ENCODE measurements at regions not wholly inside any gene's neighbourhood (a gene's known extent, or its start where the extent isn't known, plus 50 kb on each side); places are given as distances from the start of the nearest gene placed in this dataset.

DNA sequence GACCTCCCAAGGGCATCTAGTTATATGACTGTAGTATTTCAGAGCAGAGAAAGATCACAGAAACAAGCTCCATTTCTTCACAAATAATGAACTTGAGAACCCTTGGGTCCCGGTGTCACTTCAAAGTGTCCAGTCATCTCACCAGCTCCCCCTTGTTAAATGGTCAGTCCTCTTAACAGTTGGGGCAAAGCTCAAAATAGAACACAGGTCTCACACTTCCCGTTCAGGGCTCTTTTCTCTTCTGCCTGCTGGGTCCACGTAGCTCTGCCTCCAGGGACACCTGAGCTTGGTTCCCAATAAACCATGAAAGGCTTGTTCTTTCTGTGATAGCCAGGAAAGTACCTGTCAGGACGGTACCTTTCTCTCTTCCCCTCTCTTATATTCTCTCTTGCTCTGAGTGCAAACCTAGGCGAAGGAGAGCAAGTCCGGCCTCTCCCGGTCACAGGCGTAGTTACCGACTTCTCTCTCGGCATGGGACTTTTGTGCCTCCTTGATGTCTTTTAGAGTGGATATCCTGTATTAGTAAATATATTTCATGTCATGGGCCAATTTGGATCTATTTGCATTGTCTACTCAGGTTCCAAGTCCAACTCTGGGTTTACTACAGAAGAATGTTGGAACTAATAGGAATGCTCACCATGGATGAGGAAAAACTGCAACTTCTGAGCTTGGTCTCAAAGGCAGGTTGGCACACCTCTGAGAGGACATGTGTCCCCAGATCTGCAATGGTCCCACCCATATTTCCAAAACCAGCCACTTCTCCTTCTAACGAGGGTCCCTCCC is 118.8 kb upstream of the PARP11 start:
- no peak for DNase-seq (ENCODE audit: low spot score)

DNA sequence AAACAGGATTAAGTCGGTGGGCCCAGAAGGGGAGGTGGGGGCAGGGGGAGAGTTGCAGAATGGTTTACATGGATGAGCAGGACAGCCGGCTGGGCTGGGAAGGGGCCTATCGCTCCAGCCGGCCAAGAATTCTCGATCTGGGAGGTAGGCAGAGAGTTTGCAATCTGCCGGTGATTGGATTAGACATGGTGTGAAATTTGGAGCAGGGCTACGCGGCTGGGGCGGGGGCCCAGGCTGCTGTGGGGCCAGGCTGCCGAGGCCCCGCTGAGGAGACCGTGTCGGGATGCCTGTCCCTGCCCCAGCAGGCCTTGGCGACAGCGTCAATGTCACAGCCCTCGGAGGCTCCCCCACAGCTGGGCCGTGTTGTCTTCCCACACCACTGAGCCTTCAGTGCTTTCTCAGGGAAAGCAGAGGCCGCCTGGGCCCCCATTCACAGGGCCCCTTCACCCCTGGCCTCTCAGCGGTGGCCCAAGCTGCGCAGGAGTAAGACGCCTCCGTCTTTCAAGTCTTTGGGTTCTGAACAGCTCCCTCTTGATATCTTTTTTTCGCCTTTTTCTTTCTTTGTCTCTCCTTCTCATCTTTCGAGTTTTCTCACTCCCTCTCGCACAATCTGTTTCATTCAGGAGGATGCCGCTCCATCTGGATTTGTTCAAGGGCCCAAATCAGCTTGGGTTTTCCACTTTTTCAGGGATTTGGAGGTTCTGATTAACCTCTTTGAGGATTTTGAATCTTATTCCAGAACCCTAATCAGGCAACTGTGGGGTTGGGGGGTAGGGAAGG is 117.5 kb upstream of the PARP11 start:
- no peak for DNase-seq (ENCODE audit: low spot score)

DNA sequence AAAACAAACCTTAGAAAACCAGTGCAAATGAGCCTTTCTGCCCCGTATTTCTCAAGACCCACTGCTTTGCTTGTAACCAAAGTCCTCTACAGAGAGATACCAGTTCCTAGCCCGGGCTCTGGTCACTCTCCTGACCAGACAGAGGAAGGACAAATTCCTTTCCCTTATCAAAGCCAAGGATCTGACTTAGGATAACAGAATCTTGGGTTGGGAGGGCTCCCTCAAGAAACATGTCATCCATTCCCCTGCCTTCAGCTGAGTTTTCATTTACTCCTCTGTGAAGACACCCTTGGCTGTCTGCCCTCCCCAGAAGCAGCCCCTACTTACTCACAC is 116.0 kb upstream of the PARP11 start:
- DNase-seq (ENCODE audit: low spot score): no peak

DNA sequence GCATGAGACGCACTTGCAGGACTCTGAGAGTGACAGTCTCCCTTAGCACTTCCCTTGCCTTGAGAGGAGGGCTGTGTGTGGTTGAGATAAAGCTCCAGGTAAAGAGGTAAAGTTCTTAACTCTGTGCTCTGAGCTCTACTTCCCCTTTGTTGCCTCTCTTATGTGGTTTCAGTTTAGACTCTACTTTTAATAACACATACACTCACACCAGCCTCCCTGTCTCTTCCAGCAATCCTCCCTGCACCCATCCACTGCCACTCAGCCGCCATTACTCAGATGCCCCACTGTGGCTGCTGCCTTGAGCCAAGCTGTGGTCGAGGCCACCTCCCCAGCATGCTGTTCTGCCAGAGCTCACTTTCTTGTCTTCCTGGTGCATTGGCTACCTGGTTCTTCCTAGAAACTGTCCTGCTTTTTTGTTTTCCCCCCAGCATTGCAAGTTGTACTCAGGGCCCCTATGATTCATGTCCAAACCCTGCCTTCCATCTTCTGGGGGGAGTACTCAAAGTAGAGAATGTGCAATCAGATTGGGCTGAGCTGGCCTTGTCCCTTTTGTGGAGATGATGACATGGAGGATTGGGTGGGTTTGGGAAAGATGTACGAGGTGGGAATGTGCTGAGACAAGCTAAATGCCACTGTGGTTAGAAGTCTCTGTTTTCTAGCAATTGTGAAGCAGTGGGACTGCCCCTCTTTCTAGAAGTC is 115.5 kb upstream of the PARP11 start:
- DNase-seq (ENCODE audit: low spot score): no peak

DNA sequence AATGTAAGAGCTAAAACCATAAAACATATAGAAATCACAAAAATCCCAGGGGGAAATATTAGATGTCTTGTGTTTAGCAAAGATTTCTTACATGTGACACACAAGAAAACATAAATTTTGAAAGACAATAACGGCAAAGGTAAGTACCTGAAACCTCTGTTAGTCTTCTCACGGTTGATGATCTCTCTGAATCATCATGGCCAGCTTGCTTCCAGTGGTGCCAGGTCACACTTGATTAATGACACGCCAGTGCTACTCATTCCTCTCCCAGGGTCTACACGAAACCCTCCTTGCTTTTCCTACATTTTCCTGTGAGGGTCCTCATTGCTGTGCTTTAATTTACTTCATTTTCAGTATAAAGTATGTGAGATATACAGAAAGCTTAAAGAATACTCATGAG is 114.4 kb upstream of the PARP11 start:
- no peak for DNase-seq (ENCODE audit: low spot score)

DNA sequence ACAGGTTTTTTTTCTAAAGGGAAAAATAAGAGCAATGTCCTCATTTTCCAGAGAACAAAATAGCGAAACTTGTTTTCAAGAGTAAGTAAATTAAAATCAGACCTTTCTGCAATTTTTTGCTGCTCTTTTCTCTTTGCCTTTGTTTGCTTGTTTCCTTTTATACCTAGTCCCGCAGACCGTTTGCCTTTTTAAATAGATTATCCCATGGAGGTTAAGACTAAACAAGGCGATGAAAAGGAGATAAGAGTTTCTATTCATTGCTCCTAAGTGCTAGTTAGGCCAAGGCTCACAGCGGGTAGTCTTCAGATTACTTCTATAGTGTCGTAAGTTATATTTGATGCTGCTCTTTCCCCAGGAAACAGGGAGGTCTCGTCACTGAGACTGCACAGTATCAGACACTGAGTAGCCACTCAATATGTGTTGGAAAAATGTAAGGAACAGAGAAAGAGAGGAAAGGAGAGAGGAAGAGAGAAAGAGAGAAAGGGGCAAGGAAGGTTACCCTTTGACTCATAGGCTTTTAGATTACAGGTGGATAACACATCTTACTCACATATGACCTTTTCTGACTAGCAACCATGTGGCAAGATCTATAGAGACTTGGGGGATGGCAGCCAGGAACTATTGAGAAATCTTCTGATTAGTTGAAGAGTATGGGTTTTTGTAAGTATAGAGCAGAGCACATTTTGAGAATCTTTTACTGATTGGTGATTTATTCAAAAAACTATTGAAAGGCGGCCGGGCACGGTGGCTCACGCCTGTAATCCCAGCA is 107.5 kb upstream of the PARP11 start:
- no peak for DNase-seq (ENCODE audit: low spot score)

DNA sequence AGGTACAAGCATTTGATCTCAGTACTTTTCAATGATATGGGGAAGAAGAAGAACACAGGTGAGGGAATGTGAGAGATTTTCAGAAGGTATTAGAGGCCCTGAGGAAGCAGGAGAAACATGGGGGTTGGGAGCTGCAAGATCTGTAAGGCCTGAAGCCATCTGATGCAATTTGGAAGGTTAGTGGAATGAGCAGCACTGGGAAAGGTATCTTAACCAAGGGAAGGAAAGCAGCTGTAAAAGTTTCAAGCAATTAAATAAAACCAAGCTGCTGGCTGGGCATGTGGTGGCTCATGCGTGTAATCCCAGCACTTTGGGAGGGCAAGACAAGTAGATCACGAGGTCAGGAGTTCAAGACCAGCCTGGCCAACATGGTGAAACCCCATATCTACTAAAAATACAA is 104.4 kb upstream of the PARP11 start:
- no peak for DNase-seq (ENCODE audit: low spot score)

DNA sequence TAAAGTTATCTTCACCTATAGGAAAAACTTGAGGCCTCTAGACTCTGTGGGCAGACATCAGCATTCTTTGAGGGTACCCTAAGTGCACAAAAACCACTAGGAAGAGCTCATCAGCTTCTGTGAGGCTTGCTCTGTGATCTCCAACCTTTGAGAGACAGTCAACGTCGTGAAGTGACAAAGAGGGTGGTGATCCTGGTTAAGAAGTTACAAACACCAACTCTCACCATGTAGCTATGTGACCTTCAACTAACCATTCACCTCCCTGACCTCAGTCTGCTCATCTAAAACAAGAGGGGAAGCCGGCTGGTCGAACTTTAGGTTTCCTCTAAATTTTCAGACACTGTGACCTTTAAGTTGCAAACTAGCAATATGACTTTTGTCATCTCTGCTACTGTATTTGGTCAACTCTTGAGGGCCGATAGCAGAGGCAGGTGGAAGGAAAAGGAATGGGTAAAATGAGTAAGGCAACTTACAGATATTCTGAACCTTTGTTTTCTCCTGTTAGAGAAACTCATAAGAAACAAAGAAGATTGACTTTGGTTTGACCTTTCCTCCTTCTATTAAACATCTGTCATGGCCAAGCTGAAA is 103.2 kb upstream of the PARP11 start:
- DNase-seq (ENCODE audit: low spot score): no peak

DNA sequence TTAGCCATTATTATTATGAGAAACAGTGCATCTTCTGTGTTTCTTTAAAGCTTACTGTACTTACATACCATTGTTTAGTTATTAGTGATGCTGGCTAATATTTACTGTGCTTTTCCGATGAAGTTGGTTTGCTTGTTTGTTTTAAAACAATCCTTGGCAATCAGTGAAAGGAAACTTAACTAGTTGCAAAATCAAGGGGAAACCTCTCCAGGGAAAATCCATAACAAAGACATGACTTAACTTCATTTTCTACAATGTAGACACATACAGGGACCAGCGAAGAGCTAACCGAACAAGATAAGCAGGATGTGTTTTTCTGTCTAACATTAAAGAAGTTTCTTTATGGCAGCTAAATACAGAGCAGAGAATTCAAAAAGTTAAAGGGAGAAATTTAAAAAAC is 102.5 kb upstream of the PARP11 start:
- no peak for DNase-seq (ENCODE audit: low spot score)

DNA sequence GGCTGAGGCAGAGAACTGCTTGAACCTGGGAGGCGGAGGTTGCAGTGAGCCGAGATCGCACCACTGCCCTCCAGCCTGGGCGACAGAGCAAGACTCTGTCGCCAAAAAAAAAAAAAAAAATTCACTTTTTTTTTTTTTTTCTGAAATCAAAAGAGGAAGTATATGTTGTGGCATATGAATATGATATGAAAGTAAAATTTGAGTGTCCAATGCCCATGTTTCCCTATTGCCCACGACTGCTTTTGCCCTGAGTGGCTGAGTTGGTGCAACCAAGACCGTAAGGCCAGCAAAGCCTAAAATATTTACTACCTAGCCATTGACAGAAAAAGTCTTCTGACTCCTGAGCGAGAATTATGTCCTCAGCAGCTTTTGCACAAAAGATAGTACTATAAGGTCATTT is 101.7 kb upstream of the PARP11 start:
- no peak for DNase-seq (ENCODE audit: low spot score)

DNA sequence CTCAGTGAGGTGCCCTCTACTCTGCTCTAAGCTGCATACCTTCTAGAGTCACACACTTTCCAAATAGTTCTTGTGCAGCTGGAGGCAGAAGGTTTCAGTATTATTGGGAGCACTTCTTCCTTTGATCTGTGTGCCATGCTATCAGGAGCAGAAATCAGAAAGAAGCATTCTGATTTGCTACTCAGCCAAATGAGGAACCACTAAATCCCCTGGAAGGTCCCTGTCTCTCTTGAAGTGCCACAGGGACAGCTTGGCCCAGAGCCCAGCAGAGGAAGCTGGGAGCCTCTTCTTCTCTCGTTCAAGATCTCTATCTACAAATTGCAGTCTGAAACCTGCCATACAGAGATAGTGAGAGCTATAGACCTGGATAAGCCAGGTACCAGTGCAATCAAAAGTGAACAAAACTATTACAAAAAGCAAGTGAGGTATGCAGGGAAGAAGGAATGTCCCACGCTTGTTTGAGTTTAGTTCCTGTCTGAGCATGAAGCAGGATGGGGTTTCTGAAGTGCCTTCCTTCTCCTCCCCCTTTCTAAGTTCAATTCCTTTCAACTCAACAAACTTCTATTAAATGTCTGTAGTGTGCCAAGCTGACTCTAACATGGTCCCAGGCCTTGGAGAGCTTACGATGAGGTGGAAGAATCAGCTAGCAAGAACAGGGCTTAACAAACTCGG is 100.9 kb upstream of the PARP11 start:
- DNase-seq (ENCODE audit: low spot score): no peak

DNA sequence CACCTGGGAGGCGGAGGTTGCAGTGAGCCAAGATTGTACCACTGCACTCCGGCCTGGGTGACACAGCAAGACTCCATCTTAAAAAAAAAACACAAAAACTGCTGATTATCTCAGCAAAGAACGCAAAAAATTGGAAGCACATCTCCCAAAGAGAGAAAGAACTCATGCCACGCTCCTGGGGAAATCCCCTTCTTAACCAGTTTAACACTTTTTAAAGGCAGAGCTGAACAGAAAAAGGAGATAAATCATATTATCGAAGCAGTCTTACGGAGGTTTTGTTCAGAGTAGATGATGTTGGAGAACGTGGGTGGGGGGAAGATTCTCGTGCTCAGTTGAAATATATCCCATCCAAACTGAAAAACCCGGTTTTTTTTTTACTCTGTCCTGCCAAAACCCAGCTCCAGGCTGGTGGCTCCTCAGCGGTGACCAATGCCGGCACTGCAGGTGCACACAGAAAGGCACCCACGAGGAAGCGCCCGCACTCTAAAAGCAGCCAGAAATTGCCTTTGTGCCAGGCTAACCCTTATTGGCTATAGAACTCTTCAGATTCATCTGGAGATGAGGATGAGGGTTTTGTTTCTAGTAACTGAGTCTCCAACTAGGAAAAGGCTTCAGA is 100.2 kb upstream of the PARP11 start:
- no peak for DNase-seq (ENCODE audit: low spot score)

DNA sequence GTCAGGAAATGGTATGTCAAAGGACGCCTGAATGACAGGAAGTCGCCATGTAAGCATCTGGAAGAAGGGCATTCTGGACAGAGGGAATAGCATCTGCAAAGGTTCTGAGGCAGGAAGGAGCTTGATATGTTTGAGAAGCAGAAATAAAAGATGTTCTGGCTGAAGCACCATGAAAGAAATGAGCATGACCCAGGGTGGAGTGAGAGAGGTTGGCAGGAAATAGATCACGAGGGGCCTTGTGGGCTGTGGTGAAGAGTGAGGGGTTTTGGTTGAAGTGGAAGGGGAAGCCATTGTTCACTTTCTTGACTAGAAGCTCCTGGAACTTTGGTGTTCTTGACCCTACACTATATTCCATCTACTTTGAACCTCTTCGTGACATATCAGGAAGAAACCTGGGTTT is 99.4 kb upstream of the PARP11 start:
- no peak for DNase-seq (ENCODE audit: low spot score)

DNA sequence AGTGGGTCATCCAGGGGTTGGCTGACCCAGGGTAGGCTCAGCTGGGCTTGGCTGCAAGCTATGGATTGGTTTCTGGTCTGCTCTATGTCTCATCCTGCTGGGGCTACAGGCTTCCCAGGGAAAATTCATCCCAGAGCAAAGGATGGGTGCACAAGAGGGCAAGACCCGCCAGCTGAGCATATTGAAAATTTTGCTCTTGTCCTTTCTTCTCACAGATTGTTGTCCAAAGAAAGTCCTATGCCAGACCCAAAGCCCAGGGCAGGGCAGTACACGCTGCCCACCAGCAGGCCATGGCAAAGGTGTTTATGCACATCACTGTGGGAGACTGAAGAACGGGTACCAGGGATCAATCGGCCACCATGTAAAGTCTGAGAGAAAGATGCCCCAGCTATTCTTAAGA is 95.3 kb upstream of the PARP11 start:
- DNase-seq (ENCODE audit: low spot score): no peak

DNA sequence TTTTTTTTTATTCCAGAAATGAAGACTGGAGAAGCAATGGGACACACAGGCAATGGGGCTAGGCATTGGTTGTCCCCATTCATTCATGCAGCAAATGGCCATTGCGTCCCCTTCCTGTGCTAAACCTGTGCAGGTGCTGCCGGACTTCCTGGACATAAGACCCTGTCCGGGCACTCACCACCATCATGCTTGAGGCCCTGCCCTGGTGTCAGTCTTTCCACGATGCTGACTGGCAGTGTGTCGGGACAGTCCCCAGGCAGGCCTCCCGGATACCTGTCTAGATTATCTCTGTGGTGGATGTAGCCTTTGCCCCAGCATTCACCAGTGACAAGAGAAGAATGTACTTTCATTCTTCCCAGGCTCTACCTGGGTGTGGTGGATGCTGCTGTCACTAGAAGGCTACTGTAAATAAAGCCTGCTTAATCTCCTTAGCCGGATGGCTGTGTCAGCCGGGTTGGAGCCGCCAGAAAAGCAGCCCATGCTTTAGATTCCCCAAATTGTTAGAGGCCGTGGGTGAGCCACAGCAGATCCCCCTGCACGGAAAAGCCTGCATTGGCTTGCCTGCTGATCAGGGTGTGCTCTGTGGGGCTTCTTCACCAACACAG is 94.5 kb upstream of the PARP11 start:
- DNase-seq (ENCODE audit: low spot score): no peak

DNA sequence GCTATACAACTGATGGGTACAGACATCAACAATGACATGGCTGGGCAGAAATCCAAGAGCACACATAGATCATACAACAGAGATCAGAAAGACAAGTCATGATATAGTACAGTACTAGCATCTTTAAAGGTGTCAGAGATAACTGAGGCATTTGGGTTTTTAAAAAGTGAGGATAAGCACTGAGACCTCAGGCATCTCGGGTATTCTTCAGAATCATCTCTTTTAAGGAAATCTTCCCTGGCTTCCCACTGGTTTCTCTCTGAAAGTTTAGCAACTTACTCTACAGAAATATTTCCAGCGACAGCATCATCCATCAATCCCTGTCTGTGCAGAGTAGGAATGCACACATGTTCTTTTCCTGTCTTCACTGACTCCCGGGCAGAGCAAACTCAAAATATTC is 93.2 kb upstream of the PARP11 start:
- no peak for DNase-seq (ENCODE audit: low spot score)

DNA sequence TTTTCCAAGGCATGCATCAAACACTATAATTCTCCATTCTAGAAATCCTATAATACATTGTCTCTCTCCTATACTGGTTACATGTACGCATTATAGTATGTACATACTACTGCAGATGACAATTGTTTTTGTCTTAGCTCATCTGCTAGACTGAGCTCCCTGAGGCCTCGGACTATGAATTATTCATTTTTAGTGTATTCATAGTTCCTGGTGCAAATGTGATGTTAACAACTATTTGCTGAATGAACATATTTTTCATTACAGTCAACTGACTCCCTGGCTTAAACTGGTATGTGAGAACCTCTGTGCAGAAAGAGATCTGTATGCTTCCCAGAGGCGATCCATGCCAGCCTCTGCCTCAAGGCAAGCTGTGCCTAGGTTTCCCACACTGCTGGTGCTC is 91.8 kb upstream of the PARP11 start:
- DNase-seq (ENCODE audit: low spot score): no peak

DNA sequence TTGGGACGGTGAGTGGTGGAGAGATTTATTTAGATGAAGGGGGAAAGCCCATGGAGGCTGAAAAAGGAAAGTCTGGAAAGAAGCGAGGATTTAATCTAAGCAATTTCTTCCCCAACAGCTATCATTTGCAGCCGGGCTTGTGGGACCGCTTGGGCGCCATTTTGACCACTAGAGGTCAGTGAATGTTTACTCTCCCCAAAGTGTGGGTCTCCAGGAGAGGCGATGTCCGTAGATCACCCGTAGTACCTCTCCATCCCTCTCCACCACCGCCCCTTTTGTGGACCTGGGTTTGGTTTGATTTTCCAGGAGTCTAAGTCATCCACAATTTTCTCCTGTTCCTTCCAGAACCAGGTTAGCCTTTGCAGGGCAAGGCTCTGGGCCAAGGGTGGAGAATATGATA is 91.2 kb upstream of the PARP11 start:
- no peak for DNase-seq (ENCODE audit: low spot score)

DNA sequence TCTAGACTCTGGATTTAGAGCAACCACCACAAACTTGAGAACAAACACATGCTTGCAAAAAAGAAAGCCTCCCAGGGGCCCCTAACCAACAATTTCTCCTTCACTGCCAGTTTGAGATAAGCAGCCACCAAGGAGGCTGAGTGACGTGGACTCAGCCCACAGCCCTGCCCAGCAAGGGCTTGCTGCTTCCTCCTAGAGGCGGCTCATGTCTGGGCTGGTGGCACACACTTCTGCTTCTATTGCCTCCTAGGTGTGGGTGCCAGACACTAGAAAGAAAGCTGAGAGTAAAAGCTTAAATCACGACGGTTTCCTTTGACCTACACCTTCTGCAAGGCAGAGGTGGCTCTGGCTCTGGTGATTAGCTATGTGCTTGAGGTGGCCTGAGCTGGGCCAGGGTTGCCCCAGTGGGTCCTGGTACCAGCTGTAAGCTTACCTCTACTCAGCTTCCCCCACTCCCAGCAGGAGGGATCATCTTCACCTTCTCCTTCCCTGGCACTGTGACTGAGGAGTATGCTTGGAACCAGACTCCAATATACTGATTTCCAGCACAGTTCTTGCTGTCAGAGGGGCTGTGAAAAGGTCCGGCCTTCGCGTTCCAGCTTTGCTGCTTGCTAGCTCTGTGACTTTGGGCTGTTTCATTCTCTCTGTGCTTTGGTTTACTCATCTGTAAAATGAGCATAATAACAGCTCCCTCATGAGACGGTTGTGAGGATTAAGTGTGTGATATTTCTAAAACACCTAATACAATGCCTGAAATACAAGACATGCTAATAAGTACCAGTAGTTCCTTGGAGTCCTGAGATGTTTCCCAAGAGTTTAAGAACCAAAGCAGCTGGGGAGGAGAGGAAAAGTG is 89.7 kb upstream of the PARP11 start:
- no peak for DNase-seq (ENCODE audit: low spot score)

DNA sequence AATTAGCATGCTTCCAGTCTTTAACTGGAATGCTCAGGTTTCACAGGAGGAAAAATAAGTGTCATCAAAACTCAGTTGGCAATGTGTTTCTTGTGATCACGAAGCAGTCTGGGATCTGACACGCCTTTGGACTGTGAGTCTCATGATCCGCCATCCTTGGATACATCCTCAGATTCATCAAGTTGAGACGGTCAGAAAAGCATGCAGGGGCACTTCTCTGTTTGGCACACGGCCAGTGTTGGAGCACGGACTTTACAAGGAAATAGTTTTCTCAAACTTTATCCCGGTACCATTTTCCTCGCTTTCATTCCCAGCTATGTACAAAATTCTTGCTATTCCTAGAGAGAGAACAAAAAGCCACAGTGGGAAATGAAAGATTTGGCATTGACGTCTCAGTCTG is 88.4 kb upstream of the PARP11 start:
- DNase-seq (ENCODE audit: low spot score): no peak

All from globus pallidus (tissue), 1 donor.